Karpas-422 (cell line): ENCODE measurements at regions not wholly inside any gene's neighbourhood (a gene's known extent, or its start where the extent isn't known, plus 50 kb on each side); places are given as distances from the start of the nearest gene placed in this dataset.

Experiments
- DNase-seq: peaks from one replicate; pipeline ENCODE4 v3.0.0-alpha.2; 2015
- H2AFZ ChIP-seq: fragments of 200-600 bp; sonication (generic); 2 replicates; pipeline ENCODE4 v1.6.1; 2014; ENCODE audit warnings: antibody characterized with exemption, low read length, mixed read lengths
- H3K27ac ChIP-seq: fragments of 200-600 bp; sonication (generic); 2 replicates; pipeline ENCODE4 v1.5.1; 2014; ENCODE audit warnings: mild to moderate bottlenecking, low read length, moderate library complexity
- H3K27me3 ChIP-seq: fragments of 200-600 bp; sonication (generic); 2 replicates; pipeline ENCODE4 v1.6.1; 2014; ENCODE audit warnings: low read length, mixed read lengths
- H3K36me3 ChIP-seq: fragments of 200-600 bp; sonication (generic); 2 replicates; pipeline ENCODE4 v1.6.1; 2014; ENCODE audit warnings: low read length, mixed read lengths; ENCODE audit not compliant: insufficient read depth
- H3K4me1 ChIP-seq: fragments of 200-600 bp; sonication (generic); 2 replicates; pipeline ENCODE4 v1.6.1; 2014; ENCODE audit warnings: mild to moderate bottlenecking, low read length, mixed read lengths
- H3K4me2 ChIP-seq: fragments of 200-600 bp; sonication (generic); 2 replicates; pipeline ENCODE4 v1.6.1; 2014; ENCODE audit warnings: low read length, low read depth, mild to moderate bottlenecking; ENCODE audit not compliant: poor library complexity, severe bottlenecking
- H3K4me3 ChIP-seq: fragments of 200-600 bp; sonication (generic); 2 replicates; pipeline ENCODE4 v1.5.1; 2014; ENCODE audit warnings: mild to moderate bottlenecking, antibody characterized with exemption, low read length, mixed read lengths
- H3K79me2 ChIP-seq: fragments of 200-600 bp; sonication (generic); 2 replicates; pipeline ENCODE4 v1.6.1; 2014; ENCODE audit warnings: mild to moderate bottlenecking, low read length, mixed read lengths
- H3K9ac ChIP-seq: fragments of 200-600 bp; sonication (generic); 2 replicates; pipeline ENCODE4 v1.6.0; 2014; ENCODE audit warnings: low read length
- H3K9me2 ChIP-seq: fragments of 200-600 bp; sonication (generic), shearing (Covaris generic); replicated peaks from 2 replicates; pipeline ENCODE4 v1.6.0; 2014; ENCODE audit warnings: mild to moderate bottlenecking, low read length, moderate library complexity; ENCODE audit not compliant: insufficient read depth
- H3K9me3 ChIP-seq: fragments of 300-700, 200-600 bp; sonication (generic); 2 replicates; pipeline ENCODE4 v1.6.1; 2014; ENCODE audit warnings: low read length, mixed read lengths
- H4K20me1 ChIP-seq: fragments of 200-600 bp; sonication (generic); 2 replicates; pipeline ENCODE4 v1.6.1; 2014; ENCODE audit warnings: mild to moderate bottlenecking, antibody characterized with exemption, low read length, low read depth; ENCODE audit not compliant: insufficient read depth

DNA sequence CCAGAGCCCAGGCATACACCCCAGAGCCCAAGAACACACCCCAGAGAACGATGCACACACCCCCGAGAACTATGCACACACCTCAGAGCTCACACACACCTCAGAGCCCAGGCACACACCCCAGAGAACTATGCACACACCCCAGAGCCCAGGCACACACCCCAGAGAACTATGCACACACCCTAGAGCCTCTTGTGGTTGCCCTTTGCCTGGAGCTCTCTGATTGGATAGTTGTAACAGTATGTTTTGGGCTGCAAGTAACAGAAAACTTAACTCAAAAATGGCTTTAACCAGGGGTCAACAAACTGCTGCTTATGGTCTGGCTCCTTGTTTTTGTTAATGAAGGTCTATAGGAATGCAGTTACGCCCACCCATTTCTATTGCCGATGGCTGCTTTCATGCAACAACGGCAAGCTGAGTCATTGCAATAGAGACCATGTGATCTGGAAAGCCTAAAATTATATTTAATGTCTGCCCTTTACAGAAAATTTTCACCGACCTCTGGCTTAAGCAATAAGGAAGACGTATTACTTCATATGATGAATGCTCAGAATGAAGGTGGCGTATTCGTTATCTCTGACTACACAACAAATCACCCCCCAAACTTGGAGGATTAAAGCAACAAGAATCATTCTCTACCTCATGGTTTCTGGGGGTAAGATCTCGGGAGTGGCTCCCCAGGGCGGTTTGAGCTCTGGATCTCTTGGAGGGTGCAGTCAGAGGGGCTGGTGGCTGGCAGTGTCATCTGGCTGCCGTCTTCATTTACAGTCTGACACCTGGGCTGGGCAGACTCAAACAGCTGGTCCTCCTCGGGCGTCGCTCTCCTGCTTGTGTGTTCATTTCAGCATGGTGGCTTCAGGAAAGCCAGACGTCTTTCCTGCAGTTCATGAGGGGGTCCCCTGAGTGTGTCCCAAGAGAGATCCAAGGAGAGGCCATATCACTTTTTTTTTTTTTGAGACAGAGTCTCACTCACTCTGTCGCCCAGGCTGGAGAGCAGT, 66.3 kb upstream of the NCOR2 start:
- Histone ChIP-seq H3K4me1 (no peaks in the 10 kb centered on the region), H3K36me3 (no peaks in the 10 kb centered on the region), H2AFZ (no peak overlapping the region), H3K9ac (no peak overlapping the region), H3K9me2 (no peaks in the 10 kb centered on the region), H3K9me3 (no peaks in the 10 kb centered on the region), H3K27me3 (no peaks in the 10 kb centered on the region), H4K20me1 (no peaks in the 10 kb centered on the region), H3K27ac (no peak overlapping the region), H3K4me3 (no peak overlapping the region), H3K79me2 (no peaks in the 10 kb centered on the region), H3K4me2 (no peak overlapping the region)
- no peak for DNase-seq

DNA sequence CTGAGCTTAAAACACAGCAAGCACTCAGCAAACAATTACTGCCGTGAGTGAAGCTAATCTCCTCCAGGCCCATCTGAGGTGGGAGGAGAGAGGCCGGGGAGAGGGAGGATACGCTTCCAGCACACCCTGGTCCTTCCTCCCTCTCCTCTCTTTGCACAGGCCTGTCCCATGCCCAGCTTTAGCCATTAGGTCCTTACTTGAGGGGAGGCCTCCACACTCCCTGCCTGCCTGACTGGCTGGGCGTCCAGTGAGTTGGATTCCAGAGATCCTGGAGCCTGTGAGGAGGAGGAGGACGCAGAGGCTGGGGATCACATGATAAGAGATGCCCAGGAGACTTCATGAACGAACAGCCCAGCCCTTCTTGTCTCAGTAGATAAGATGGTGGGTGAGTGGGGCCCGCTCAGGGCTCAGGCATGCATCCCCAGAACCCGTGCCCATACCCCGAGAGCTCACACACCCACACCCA, 65.1 kb upstream of the NCOR2 start:
- no peaks in the 10 kb centered on the region for H4K20me1 ChIP-seq
- H3K27me3 ChIP-seq = no peaks in the 10 kb centered on the region
- H3K4me2 ChIP-seq = no peak overlapping the region
- no peak overlapping the region for H3K4me3 ChIP-seq
- no peaks in the 10 kb centered on the region for H3K36me3 ChIP-seq
- no peak for DNase-seq
- H2AFZ ChIP-seq = peak overlapping the region; percentile 56; the same call in 1 of the 2 replicates
- no peaks in the 10 kb centered on the region for H3K4me1 ChIP-seq
- H3K9me2 ChIP-seq = no peaks in the 10 kb centered on the region
- no peak overlapping the region for H3K27ac ChIP-seq
- H3K9me3 ChIP-seq = no peaks in the 10 kb centered on the region
- H3K9ac ChIP-seq = no peak overlapping the region
- H3K79me2 ChIP-seq = no peaks in the 10 kb centered on the region

DNA sequence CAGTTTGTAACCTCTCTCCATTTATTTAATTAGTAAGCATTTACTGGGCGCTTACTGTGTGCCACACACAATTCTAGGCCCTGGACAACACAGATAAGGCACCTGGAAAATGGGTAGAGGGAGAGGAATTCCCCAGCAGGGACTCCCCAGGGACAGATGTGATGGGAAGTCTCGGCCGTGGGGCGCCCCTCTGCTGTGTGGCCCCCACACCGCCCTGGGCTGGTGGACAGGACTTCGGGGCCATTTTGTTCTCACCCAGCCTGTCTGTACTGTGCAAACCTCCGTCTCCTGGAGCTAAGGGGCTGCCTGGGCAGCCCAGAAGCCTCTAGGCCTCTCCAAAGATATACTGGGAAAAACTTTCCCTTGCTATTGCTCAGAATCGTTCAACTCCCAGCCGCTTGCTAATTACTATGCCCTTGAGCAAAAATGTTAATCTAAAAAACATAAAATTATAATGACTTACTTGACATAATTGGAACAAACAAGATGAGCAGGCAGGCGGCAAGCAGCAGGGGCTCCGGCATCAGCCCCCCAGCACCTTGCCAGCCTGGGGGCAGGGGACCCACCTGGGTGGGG, 64.4 kb upstream of the NCOR2 start:
- Histone ChIP-seq H3K4me2 (no peak overlapping the region), H3K9ac (no peak overlapping the region), H4K20me1 (no peaks in the 10 kb centered on the region), H3K79me2 (no peaks in the 10 kb centered on the region), H2AFZ (no peak overlapping the region), H3K4me1 (no peaks in the 10 kb centered on the region), H3K9me3 (no peaks in the 10 kb centered on the region), H3K4me3 (no peak overlapping the region), H3K36me3 (no peaks in the 10 kb centered on the region), H3K27me3 (no peaks in the 10 kb centered on the region), H3K27ac (no peak overlapping the region), H3K9me2 (no peaks in the 10 kb centered on the region)
- no peak for DNase-seq

DNA sequence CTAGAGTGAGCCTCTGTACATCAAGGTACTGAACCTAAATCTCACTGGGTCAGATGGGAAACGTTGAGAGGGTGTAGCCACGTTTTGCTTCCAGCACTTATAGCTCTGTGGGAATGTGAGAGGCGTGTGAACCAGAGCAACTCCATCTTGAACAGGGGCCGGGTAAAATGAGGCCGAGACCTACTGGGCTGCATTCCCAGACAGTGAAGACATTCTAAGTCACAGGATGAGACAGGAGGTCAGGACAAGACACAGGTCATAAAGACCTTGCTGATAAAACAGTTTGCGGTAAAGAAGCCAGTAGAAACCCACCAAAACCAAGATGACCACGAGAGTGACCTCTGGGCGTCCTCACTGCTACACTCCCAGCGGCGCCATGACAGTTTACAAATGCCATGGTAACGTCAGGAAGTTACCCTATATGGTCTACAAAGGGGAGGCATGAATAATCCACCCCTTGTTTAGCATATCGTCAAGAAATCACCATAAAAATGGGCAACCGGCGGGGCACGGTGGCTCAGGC, 63.4 kb upstream of the NCOR2 start:
- no peaks in the 10 kb centered on the region for H3K36me3 ChIP-seq
- H3K4me1 ChIP-seq = no peaks in the 10 kb centered on the region
- no peak overlapping the region for H2AFZ ChIP-seq
- no peak overlapping the region for H3K27ac ChIP-seq
- H3K9me2 ChIP-seq = no peaks in the 10 kb centered on the region
- DNase-seq = no peak
- H3K4me2 ChIP-seq = no peak overlapping the region
- H3K27me3 ChIP-seq = no peaks in the 10 kb centered on the region
- no peaks in the 10 kb centered on the region for H4K20me1 ChIP-seq
- H3K4me3 ChIP-seq = no peak overlapping the region
- no peak overlapping the region for H3K9ac ChIP-seq
- H3K79me2 ChIP-seq = no peaks in the 10 kb centered on the region
- no peaks in the 10 kb centered on the region for H3K9me3 ChIP-seq

DNA sequence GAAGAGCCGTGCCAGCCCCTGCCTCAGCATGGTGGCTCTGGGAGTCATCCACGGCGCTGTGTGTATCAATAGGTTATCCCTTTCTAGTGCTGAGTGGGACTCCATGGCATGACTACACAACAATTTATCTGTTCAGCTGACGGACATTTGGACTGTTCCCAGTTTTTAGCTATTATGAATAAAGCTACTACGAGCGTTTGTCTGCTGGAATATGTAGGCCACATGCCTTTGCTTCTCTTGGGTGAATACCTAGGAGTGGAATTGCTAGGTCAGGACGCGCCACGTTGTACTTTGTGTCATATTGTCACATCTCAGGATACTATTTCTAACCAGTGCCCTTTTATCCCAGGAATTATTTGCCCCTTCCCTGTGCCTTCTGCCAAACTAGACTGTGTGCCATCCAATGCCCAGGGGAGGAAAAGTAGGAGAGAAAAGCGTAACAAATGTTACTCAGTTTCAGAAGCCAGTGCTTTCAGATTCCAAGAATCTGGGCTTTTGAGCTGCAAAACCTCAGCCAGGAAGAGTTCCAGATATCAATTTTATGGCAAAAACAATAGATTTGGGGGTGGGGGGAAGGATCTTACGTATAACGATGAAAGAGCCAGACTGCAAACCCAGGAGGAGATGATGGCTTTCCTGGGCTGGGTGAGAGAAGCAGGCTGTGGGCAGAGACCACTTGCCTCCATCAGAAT, 62.5 kb upstream of the NCOR2 start:
- Histone ChIP-seq H2AFZ (no peak overlapping the region), H3K4me3 (no peak overlapping the region), H3K36me3 (no peaks in the 10 kb centered on the region), H3K27ac (no peak overlapping the region), H3K27me3 (0 out of 2 replicates have a peak, but pooled peaks cover 3% of the 10 kb centered on the region), H4K20me1 (no peaks in the 10 kb centered on the region), H3K9me2 (no peaks in the 10 kb centered on the region), H3K4me2 (no peak overlapping the region), H3K9ac (no peak overlapping the region), H3K4me1 (no peaks in the 10 kb centered on the region), H3K9me3 (no peaks in the 10 kb centered on the region), H3K79me2 (no peaks in the 10 kb centered on the region)
- no peak for DNase-seq

DNA sequence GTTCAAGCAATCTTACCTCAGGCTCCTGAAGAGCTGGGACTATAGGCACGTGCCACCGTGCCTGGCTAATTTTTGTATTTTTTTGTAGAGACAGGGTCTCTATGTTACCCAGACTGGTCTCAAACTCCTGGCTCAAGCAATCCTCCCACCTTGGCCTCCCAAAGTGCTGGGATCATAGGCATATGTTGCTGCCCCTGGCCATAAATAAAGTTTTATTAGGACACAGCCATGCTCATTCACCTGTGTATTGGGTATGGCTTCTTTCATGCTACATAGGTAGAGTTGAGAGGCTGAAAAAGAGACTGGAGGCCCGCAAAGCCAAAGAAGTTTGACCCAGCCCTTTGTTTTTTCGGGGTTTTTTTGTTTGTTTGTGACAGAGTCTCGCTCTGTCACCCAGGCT, 61.7 kb upstream of the NCOR2 start:
- H3K4me3 ChIP-seq = no peak overlapping the region
- no peak overlapping the region for H3K27ac ChIP-seq
- H4K20me1 ChIP-seq = no peaks in the 10 kb centered on the region
- no peaks in the 10 kb centered on the region for H3K36me3 ChIP-seq
- no peak for DNase-seq
- H3K27me3 ChIP-seq = 0 out of 2 replicates have a peak, but pooled peaks cover 3% of the 10 kb centered on the region
- no peak overlapping the region for H2AFZ ChIP-seq
- H3K9me2 ChIP-seq = no peaks in the 10 kb centered on the region
- no peaks in the 10 kb centered on the region for H3K4me1 ChIP-seq
- no peaks in the 10 kb centered on the region for H3K9me3 ChIP-seq
- H3K79me2 ChIP-seq = no peaks in the 10 kb centered on the region
- no peak overlapping the region for H3K9ac ChIP-seq
- H3K4me2 ChIP-seq = no peak overlapping the region

DNA sequence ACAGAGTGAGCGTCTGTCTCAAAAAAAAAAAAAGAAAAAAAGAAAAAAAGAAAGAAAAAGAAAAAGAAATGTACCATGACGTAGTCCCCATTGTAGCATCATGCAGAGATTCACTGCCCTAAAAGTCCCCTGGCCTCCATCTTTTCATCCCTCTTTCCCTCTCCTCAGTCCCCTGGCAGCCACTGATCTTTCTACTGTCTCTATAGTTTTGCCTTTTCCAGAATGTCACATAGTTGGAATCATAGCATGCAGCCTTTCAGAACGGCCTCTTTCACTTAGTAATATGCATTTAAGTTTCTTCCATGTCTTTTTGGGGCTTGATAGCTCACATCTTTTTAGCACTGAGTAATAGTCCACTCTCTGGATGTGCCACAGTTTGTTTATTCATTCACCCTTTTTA, 60.5 kb upstream of the NCOR2 start:
- Histone ChIP-seq H3K27ac (no peak overlapping the region), H4K20me1 (no peaks in the 10 kb centered on the region), H3K9me2 (no peaks in the 10 kb centered on the region), H3K36me3 (no peaks in the 10 kb centered on the region), H3K27me3 (0 out of 2 replicates have a peak, but pooled peaks cover 3% of the 10 kb centered on the region), H3K9ac (no peak overlapping the region), H3K4me3 (no peak overlapping the region), H3K79me2 (no peaks in the 10 kb centered on the region), H3K9me3 (no peaks in the 10 kb centered on the region), H3K4me1 (no peaks in the 10 kb centered on the region), H3K4me2 (no peak overlapping the region), H2AFZ (no peak overlapping the region)
- DNase-seq = no peak

DNA sequence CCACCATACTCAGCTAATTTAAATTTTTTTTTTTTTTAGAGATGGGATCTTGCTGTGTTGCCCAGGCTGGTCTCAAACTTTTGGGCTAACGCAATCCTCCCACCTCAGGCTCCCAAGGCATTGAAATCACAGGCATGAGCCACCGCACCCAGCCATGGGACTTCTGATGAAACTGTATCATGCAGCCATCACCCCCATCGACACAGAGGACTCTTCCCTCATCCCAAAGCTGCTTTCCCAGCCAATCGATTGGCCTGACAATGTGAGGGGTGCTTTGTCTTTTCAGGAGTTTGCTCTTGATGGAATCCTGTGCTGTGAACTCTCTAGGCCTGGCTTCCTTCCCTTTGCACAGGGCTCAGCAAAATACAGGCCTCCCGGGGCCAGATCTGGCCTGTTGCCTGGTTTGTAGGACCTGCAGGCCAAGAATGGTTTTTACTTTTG, 59.6 kb upstream of the NCOR2 start:
- Histone ChIP-seq H4K20me1 (no peaks in the 10 kb centered on the region), H3K79me2 (no peaks in the 10 kb centered on the region), H3K9ac (no peak overlapping the region), H2AFZ (no peak overlapping the region), H3K9me3 (no peaks in the 10 kb centered on the region), H3K4me1 (no peaks in the 10 kb centered on the region), H3K27me3 (0 out of 2 replicates have a peak, but pooled peaks cover 6% of the 10 kb centered on the region), H3K4me2 (no peak overlapping the region), H3K9me2 (no peaks in the 10 kb centered on the region), H3K36me3 (no peaks in the 10 kb centered on the region), H3K27ac (no peak overlapping the region), H3K4me3 (no peak overlapping the region)
- DNase-seq = no peak
